C4-2B (cell line): ENCODE measurements at regions not wholly inside any gene's neighbourhood (a gene's known extent, or its start where the extent isn't known, plus 50 kb on each side); places are given as distances from the start of the nearest gene placed in this dataset.

Source experiments
- ZFX ChIP-seq: fragments of 450-650 bp; IDR thresholded peaks from 2 replicates; pipeline ENCODE4 v1.6.1; 2017
- TF ChIP-seq, protein P1 (sequence below): fragments of 450-650 bp; conservative IDR thresholded peaks from 2 replicates; pipeline ENCODE4 v1.5.1; 2017; ENCODE audit warnings: mild to moderate bottlenecking

DNA sequence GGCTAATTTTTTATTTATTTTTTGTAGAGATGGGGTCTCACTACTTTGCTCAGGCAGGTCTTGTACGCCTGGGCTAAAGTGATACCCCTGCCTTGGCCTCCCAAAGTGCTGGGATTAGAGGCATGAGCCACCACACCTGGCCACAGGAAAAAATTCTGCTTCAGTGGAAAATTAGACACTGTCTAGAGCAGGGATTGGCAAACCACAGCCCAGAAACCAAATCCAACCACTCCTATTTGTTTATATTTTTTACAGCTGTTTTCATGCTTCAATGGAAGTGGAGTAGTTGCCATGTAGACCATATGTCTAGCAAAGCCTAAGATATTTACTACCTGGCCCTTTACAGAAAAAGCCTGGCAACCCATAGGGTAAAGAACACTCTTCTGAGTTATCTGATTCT lies 123.7 kb upstream of the MRI1 start:
- TF ChIP-seq, protein P1, sequence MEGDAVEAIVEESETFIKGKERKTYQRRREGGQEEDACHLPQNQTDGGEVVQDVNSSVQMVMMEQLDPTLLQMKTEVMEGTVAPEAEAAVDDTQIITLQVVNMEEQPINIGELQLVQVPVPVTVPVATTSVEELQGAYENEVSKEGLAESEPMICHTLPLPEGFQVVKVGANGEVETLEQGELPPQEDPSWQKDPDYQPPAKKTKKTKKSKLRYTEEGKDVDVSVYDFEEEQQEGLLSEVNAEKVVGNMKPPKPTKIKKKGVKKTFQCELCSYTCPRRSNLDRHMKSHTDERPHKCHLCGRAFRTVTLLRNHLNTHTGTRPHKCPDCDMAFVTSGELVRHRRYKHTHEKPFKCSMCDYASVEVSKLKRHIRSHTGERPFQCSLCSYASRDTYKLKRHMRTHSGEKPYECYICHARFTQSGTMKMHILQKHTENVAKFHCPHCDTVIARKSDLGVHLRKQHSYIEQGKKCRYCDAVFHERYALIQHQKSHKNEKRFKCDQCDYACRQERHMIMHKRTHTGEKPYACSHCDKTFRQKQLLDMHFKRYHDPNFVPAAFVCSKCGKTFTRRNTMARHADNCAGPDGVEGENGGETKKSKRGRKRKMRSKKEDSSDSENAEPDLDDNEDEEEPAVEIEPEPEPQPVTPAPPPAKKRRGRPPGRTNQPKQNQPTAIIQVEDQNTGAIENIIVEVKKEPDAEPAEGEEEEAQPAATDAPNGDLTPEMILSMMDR = no peak
- no peak for TF ChIP-seq ZFX
